ENCODE measurements at regions not wholly inside any gene's neighbourhood (a gene's known extent, or its start where the extent isn't known, plus 50 kb on each side); places are given as distances from the start of the nearest gene placed in this dataset.
"Not testable (repeated sequence)": the region's sequence is repeated elsewhere in the genome, so short reads cannot be mapped to it uniquely, and the experiment has no call there.

- no peak for DNase-seq
Observed at GRCh38 chr17:79560527-79560926, 50.3 kb downstream of the RBFOX3 start.

GRCh38 chr17:79559111-79559887 lies 51.6 kb downstream of the RBFOX3 start:
- no peak for DNase-seq

GRCh38 chr17:79558091-79558900 lies 52.6 kb downstream of the RBFOX3 start:
- no peak for DNase-seq

GRCh38 chr17:79557276-79558090 lies 53.4 kb downstream of the RBFOX3 start:
- DNase-seq = no peak

GRCh38 chr17:79556271-79556670 lies 54.6 kb downstream of the RBFOX3 start:
- no peak for DNase-seq

- DNase-seq = no peak
Observed at GRCh38 chr17:79555543-79555942, 55.3 kb downstream of the RBFOX3 start.

- not testable (repeated sequence) for DNase-seq
Observed at GRCh38 chr17:79554346-79554745, 56.5 kb downstream of the RBFOX3 start.

GRCh38 chr17:79552824-79553223 lies 58.0 kb downstream of the RBFOX3 start:
- DNase-seq = no peak

GRCh38 chr17:79552405-79552804 lies 58.4 kb downstream of the RBFOX3 start:
- no peak for DNase-seq

- no peak for DNase-seq
Observed at GRCh38 chr17:79549141-79549915, 61.5 kb downstream of the RBFOX3 start.

- no peak for DNase-seq
Observed at GRCh38 chr17:79548116-79548515, 62.7 kb downstream of the RBFOX3 start.

GRCh38 chr17:79547586-79547985 lies 63.3 kb downstream of the RBFOX3 start:
- DNase-seq = no peak

- not testable (repeated sequence) for DNase-seq
Observed at GRCh38 chr17:79547171-79547570, 63.7 kb downstream of the RBFOX3 start.

- no peak for DNase-seq
Observed at GRCh38 chr17:79546386-79546785, 64.5 kb downstream of the RBFOX3 start.

GRCh38 chr17:79545251-79546005 lies 65.4 kb downstream of the RBFOX3 start:
- DNase-seq = no peak

- DNase-seq = no peak
Observed at GRCh38 chr17:79544142-79544914, 66.5 kb downstream of the RBFOX3 start.

GRCh38 chr17:79543531-79543930 lies 67.3 kb downstream of the RBFOX3 start:
- DNase-seq = no peak

GRCh38 chr17:79542718-79543117 lies 68.1 kb downstream of the RBFOX3 start:
- no peak for DNase-seq

- DNase-seq = no peak
Observed at GRCh38 chr17:79541056-79541850, 69.6 kb downstream of the RBFOX3 start.
